Stomach (tissue), 8 donors: ENCODE measurements at regions not wholly inside any gene's neighbourhood (a gene's known extent, or its start where the extent isn't known, plus 50 kb on each side); places are given as distances from the start of the nearest gene placed in this dataset.

Experiments used
- DNase-seq, 2 donors: peaks; one replicate each; pipeline versions ENCODE4 v3.0.0 to v3.0.0-alpha.2; 2013 to 2019
- H3K27ac ChIP-seq, 5 donors: fragments of 200-600 bp in 4 of 5; sonication (generic) in 4 of 5; one replicate each; pipeline ENCODE4 v1.5.1; 2013 to 2019; ENCODE audit warnings: mild to moderate bottlenecking in 1 of 5, moderate library complexity in 1 of 5
- H3K27me3 ChIP-seq, 3 donors: fragments of 200-600 bp; sonication (generic); one replicate each; pipeline ENCODE4 v1.5.1; 2017 to 2019; ENCODE audit warnings: mixed run types in 1 of 3
- H3K36me3 ChIP-seq, 4 donors: fragments of 200-600 bp; sonication (generic); 1 replicate in 3 of 4; 2 replicates in 1 of 4; pipeline ENCODE4 v1.5.1; 2016 to 2019
- H3K4me1 ChIP-seq, 4 donors: fragments of 200-600 bp; sonication (generic); one replicate each; pipeline ENCODE4 v1.5.1; 2016 to 2019
- H3K4me3 ChIP-seq, 4 donors: fragments of 200-600 bp; sonication (generic) in 3 of 4; one replicate each; pipeline ENCODE4 v1.5.1; 2016 to 2019; ENCODE audit warnings: mild to moderate bottlenecking in 1 of 4
- H3K9me3 ChIP-seq, 4 donors: fragments of 200-600 bp; sonication (generic); one replicate each; pipeline ENCODE4 v1.5.1; 2016 to 2019
- CTCF ChIP-seq, 7 experiments: fragments of 450-650 bp in 4 of 7; fragments of 200-600 bp in 3 of 7; sonication (generic) in 3 of 7; IDR thresholded peaks; one replicate each; pipeline ENCODE4 v1.5.1; 2016 to 2019; ENCODE audit warnings: antibody characterized with exemption in 7 of 7, control low read depth in 2 of 7, mild to moderate bottlenecking in 1 of 7
- EP300 ChIP-seq: sonication (generic); formaldehyde crosslinking; IDR thresholded peaks from one replicate; pipeline ENCODE4 v1.6.1; 2017; ENCODE audit warnings: antibody characterized with exemption
- POLR2A ChIP-seq, 4 donors: fragments of 450-650 bp; IDR thresholded peaks; one replicate each; pipeline ENCODE4 v1.6.1; 2016; ENCODE audit warnings: antibody characterized with exemption in 4 of 4, control low read depth in 2 of 4, mild to moderate bottlenecking in 1 of 4, moderate library complexity in 1 of 4
- POLR2AphosphoS5 ChIP-seq, 3 donors: sonication (generic); formaldehyde crosslinking; IDR thresholded peaks; one replicate each; pipeline ENCODE4 v1.6.1; 2016; ENCODE audit warnings: antibody characterized with exemption in 3 of 3
- WGBS, 5 donors: extraction: QIAGEN DNeasy Blood & Tissue Kit in 3 of 5; methylation state at CpG; one replicate each; pipeline versions ENCODE4 v1.1.5 to v1.1.7; 2013 to 2018; 5-methylcytosine and 5-hydroxymethylcytosine counted together
- intact Hi-C: fragments of 100-400 bp; cut with DNase I; formaldehyde crosslinking; loops from one replicate; pipeline ENCODE4 v1.15.1; 2023; ENCODE audit warnings: low total_unique reads
- donor health status: healthy with polysubstance abuse.
- donor health status: Bipolar disorder and iron deficiency.
- donor health status: healthy.

DNA sequence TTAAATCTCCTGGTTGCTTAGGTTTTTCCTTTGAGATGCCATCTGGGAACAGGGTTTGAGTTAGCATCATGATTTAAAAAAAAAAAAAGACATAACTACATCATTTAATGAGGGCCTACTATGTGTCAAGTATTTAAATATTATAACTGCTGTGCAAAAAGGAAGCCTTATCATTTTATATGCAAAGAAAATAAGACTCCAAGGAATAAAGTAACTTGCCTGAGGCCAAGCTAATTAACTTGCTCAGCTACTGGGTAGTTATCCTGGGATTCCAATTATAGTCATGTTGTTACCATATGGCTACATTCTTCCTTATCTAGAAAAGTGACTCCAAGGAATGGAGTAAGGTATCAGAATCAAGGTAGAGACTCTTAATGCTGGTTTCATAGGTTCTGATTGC, 123.5 kb downstream of the SLC41A2 start:
- Histone ChIP-seq H3K9me3 (no peaks in the 10 kb centered on the region), H3K36me3 (peaks cover 0 to 9% (median 0%) of the 10 kb centered on the region in 4 donors), H3K4me1 (no peaks in the 10 kb centered on the region), H3K27ac (no peak overlapping the region), H3K27me3 (no peaks in the 10 kb centered on the region), H3K4me3 (no peak overlapping the region)
- TF ChIP-seq CTCF (IDR thresholded peaks at IDR 0.05) (no peak), EP300 (no peak), POLR2A (IDR thresholded peaks at IDR 0.05) (no peak), POLR2AphosphoS5 (IDR thresholded peaks at IDR 0.05) (no peak)
- intact Hi-C loops, result no loop called here
- DNase-seq, result no peak

GRCh38 chr12:104833756-104834155, 124.3 kb downstream of the SLC41A2 start:
- no peak overlapping the region for H3K27ac ChIP-seq
- H3K36me3 ChIP-seq, result peaks cover 0 to 9% (median 0%) of the 10 kb centered on the region in 4 donors
- H3K9me3 ChIP-seq, result no peaks in the 10 kb centered on the region
- H3K4me3 ChIP-seq, result no peak overlapping the region
- TF ChIP-seq POLR2A (IDR thresholded peaks at IDR 0.05) (no peak), EP300 (no peak), CTCF (IDR thresholded peaks at IDR 0.05) (no peak), POLR2AphosphoS5 (IDR thresholded peaks at IDR 0.05) (no peak)
- no peaks in the 10 kb centered on the region for H3K4me1 ChIP-seq
- H3K27me3 ChIP-seq, result no peaks in the 10 kb centered on the region
- no peak for DNase-seq
- intact Hi-C loops, result no loop called here
- WGBS, 5 donors, result 88 to 100% (median 96%) methylated on average over 1 of the region's 1 CpG

- 77 to 97% (median 81%) methylated on average over 7 of the region's 7 CpGs for WGBS, 5 donors
- Histone ChIP-seq H3K4me3 (no peak overlapping the region), H3K27ac (no peak overlapping the region), H3K27me3 (no peaks in the 10 kb centered on the region), H3K9me3 (peaks cover 6 to 24% (median 18%) of the 10 kb centered on the region in 4 donors), H3K36me3 (peaks cover 0 to 41% (median 21%) of the 10 kb centered on the region in 4 donors), H3K4me1 (no peaks in the 10 kb centered on the region)
- intact Hi-C loops, result no loop called here
- TF ChIP-seq CTCF (IDR thresholded peaks at IDR 0.05) (no peak), POLR2AphosphoS5 (IDR thresholded peaks at IDR 0.05) (no peak), EP300 (no peak), POLR2A (IDR thresholded peaks at IDR 0.05) (no peak)
- no peak for DNase-seq
Observed at GRCh38 chr12:104828015-104828414, 130.1 kb downstream of the SLC41A2 start.

- Histone ChIP-seq H3K27ac (no peak overlapping the region), H3K27me3 (no peaks in the 10 kb centered on the region), H3K4me1 (no peaks in the 10 kb centered on the region), H3K4me3 (no peak overlapping the region), H3K36me3 (peaks cover 0 to 37% (median 21%) of the 10 kb centered on the region in 4 donors), H3K9me3 (peaks cover 6 to 24% (median 18%) of the 10 kb centered on the region in 4 donors)
- no peak for TF ChIP-seq EP300
- no peak for TF ChIP-seq POLR2AphosphoS5 (IDR thresholded peaks at IDR 0.05)
- no peak for TF ChIP-seq POLR2A (IDR thresholded peaks at IDR 0.05)
- TF ChIP-seq CTCF (IDR thresholded peaks at IDR 0.05), result no peak
- WGBS, 5 donors, result 78 to 83% (median 81%) methylated on average over 9 of the region's 9 CpGs
- DNase-seq, result no peak
- intact Hi-C loops, result no loop called here
Observed at GRCh38 chr12:104827587-104827986, 130.5 kb downstream of the SLC41A2 start.
